Right renal pelvis (tissue), 4 donors: ENCODE measurements at regions not wholly inside any gene's neighbourhood (a gene's known extent, or its start where the extent isn't known, plus 50 kb on each side); places are given as distances from the start of the nearest gene placed in this dataset.
"Not testable (repeated sequence)": the region's sequence is repeated elsewhere in the genome, so short reads cannot be mapped to it uniquely, and the experiment has no call there.

Source experiments
- DNase-seq, 4 donors: peaks; one replicate each; pipeline ENCODE4 v3.0.0-alpha.2; 2013; ENCODE audit warnings: low read depth in 4 of 4, low spot score in 3 of 4, missing footprints in 1 of 4

GRCh38 chr9:62874213-62874612 is 1684.4 kb downstream of the SPATA31A7 start:
- DNase-seq, result not testable (repeated sequence)

GRCh38 chr9:62874745-62875599 is 1685.1 kb downstream of the SPATA31A7 start:
- DNase-seq, result not testable (repeated sequence)

- DNase-seq, result not testable (repeated sequence)
Measured at GRCh38 chr9:62877552-62877951, 1687.7 kb downstream of the SPATA31A7 start.

DNA sequence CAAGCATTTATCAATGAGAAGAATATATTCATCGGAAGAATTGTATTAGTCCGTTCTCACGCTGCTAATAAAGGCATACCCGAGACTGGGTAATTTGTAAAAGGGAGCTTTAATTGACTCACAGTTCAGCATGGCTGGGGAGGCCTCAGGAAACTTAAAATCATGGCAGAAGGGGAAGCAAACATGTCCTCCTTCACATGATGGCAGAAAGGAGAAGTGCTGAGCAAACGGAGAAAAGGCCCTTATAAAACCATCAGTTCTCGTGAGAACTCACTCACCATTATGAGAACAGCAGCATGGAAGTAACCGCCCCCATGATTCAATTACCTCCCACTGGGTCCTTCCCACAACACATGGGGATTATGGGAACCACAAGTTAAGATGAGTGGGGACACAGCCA is 1688.2 kb downstream of the SPATA31A7 start:
- not testable (repeated sequence) for DNase-seq

GRCh38 chr9:62880453-62880852 is 1690.6 kb downstream of the SPATA31A7 start:
- DNase-seq, result not testable (repeated sequence)

- DNase-seq, result not testable (repeated sequence)
Measured at GRCh38 chr9:62880971-62881370, 1691.1 kb downstream of the SPATA31A7 start.

- DNase-seq, result not testable (repeated sequence)
Measured at GRCh38 chr9:62881811-62882210, 1692.0 kb downstream of the SPATA31A7 start.

GRCh38 chr9:62882717-62883116 is 1692.9 kb downstream of the SPATA31A7 start:
- DNase-seq, result not testable (repeated sequence)

- DNase-seq, result not testable (repeated sequence)
Measured at GRCh38 chr9:62896692-62897091, 1706.9 kb downstream of the SPATA31A7 start.

DNA sequence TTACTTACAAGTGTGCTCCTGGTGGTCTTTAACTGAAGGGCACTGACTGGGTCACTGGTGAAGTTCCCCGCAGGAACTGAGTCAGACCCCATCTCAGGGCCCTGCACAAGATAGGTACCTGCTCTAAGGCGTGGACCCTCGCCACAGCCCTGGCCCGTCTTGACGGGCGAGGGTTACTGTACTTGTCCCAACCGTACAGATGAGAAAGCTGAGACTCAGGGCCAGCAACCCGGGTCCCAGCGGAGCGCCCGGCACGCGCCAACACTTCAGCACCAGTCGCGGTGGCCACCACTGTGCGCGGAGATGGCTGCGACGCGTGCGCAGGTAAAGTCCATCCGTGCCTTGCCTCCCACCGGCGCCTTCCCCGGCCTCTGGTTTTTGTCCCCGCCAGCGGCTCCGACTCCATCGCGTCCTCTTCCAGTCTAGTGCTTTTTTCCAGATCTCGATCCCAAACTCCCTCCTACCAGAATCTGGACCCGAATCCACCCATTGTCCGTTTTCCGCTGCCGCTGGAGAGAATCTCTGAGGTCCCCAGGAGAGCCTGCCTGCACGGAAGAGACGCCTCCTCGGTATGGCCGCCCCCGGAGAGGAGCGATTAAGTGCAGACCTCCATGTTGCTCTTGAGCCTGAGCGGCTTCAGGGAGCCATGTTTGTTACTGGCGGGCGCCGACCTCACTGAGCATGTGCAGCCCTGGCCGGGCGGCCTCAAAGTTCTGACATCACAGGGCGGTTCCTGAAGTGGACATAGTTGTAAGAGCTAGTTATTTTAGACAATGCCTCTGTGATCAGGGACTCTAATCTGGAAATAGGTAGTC is 1707.8 kb downstream of the SPATA31A7 start:
- DNase-seq, result peak in 2 of 4 donors; percentile 30 to 41

GRCh38 chr9:62899666-62900065 is 1709.8 kb downstream of the SPATA31A7 start:
- DNase-seq, result not testable (repeated sequence)

DNA sequence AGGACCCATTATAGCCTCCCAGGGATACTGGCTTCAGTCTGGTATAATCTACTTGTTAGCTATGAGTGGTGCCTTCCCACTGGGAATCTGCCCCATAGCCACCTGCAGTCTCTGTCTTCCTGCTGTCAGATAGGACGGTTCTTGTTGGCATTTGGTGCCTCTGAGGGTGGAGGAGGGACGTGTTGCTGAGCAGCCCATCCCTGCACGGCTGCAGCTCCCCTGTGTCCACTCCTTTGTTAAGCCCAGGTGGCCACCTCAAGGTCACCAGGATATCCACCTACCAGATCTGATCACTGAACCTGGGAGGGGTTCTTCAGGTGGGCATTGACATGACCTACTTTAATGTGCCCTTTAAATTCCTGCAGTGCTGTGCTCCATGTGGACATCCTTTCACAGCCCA is 1714.2 kb downstream of the SPATA31A7 start:
- not testable (repeated sequence) for DNase-seq

DNA sequence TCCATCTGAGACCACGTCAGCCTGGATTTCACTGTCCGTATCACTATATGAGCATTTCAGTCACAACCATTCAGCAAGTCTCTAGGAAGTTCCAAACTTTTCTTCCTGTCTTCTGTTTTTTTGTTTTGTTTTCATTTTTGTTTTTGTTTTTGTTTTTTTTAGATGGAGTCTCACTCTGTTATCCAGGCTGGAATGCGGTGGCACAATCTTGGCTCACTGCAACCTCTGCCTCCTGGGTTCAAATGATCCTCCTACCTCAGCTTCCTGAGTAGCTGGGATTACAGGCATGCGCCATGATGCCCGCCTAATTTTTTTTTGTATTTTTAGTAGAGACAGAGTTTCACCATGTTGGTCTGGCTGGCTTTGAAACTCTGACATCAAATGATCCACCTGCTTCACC is 1715.9 kb downstream of the SPATA31A7 start:
- not testable (repeated sequence) for DNase-seq

GRCh38 chr9:62907866-62908265 is 1718.0 kb downstream of the SPATA31A7 start:
- not testable (repeated sequence) for DNase-seq

- not testable (repeated sequence) for DNase-seq
Measured at GRCh38 chr9:62908271-62908670, 1718.4 kb downstream of the SPATA31A7 start.

DNA sequence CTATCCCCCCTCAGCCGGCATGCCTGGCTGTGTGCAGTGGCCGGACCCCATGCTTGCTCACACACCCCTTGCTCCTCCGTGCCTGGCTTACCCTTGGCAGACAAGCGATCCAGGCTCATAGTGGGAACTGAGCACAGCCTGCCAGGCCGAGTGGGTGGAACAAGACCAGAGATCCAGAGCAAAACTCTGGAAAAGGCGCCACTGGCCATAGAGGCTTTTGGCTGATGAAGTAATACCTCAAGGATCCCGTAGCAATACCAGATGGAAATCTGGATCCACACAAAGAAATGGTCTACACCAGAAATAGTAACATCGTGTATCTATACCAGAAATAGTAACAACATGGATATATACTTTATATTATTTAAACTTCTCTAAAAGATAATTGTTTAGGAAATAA is 1719.6 kb downstream of the SPATA31A7 start:
- DNase-seq, result not testable (repeated sequence)

DNA sequence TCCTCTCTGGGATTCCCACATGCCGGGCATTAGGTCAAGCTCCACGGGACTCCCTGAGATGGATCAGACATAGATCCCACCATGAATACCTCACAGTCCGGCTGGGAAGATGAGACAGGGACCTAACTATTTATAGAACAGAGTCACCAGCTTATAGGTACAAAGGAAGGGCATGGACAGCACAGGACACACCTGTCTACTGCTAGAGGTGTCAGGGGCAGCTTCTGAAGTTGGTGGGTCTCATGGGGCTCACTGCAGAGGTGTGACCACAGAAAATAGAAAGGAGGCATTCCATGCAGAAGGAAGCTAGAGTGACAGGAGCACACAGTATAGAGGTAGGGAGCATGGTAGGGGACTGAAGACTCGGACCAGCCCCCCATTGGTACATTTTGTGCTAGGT is 1722.4 kb downstream of the SPATA31A7 start:
- not testable (repeated sequence) for DNase-seq

- not testable (repeated sequence) for DNase-seq
Measured at GRCh38 chr9:62915168-62915567, 1725.3 kb downstream of the SPATA31A7 start.

DNA sequence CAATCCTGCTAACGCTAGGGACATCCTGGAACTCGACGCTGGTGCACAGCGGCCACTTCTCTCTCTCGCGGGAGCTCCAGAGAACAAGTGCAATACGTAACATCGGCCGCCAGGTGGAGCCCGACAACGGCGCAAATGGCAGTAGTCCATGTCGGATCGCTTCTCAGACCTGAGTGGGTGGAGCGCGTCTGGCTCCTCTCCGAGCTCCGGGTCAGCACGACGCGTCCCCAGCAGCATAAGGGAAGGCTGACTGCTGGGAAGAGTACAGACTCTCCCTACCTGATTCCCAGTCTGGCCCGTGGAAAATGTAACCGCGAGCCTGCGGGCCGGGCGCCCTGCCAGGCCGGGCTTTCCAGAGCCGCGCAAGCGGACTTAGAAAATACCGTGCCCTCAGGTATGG is 1725.8 kb downstream of the SPATA31A7 start:
- not testable (repeated sequence) for DNase-seq

DNA sequence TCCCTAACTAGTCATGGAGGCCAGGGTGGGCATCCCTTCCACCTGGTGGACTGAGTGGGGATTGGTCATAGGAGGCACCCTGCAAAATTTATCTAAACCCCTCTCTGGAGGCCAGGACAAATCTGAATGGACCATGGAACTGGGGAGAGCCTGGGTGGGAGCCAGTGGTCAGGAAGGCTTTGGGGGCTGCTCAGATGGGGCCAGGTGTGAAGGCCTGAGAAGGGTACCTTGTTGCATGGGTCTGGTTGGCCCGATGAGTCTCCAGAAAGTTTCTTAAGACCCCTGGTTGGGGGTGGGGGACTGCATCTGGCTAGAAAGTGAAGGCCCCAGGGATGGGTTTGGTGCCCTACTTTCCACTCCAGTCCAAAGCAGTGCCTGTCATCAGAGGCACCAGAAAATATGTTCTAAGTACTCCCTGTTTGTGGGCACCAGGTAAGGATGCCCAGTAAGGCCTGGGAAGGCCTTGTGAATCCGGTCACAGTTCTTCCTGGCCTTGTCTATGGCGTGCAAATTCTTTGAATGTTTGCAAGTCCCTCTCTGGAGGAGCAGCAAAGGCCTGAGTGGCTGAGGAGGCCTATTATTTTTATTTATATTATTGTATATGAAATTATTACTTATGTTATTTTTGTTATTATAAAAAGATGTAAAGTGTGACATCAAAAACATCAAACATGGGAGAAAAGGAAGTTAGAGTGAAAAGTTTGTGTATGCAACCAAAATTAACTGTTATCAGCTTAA is 1729.0 kb downstream of the SPATA31A7 start:
- DNase-seq, result not testable (repeated sequence)

DNA sequence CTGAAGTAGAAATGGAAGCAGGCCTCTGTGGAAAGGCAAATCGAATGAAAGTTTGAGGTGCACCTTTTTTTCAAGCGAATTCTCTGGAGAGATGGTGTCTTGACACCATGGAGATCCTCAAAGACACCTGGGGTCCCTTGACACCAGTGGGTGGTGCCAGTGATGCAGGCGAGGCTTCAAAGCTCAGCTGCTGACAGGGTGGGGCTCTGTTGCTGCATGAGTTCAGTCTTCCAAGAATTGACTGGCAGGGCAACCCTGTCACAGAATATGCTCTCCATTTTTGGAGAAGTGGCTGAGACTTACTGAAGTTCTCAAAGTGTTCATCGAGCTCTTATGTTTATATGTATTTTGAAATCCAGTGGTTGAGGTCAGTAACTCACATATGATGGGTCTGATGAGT is 1741.6 kb downstream of the SPATA31A7 start:
- DNase-seq, result not testable (repeated sequence)
